ENCODE measurements at regions not wholly inside any gene's neighbourhood (a gene's known extent, or its start where the extent isn't known, plus 50 kb on each side); places are given as distances from the start of the nearest gene placed in this dataset.
A peak's percentile ranks its signal among the peaks of the same experiment; 100 is the strongest.

GRCh38 chr7:66426332-66426731 lies 202.3 kb upstream of the KCTD7 start:
- Histone ChIP-seq H2BK15ac (ENCODE audit: low read depth, low read length) (no peak overlapping the region), H3K56ac (ENCODE audit: extremely low read depth, insufficient read depth, low read length) (no peak overlapping the region), H3K4me2 (ENCODE audit: low read depth, low read length) (no peak overlapping the region), H4K91ac (ENCODE audit: insufficient read depth, low read depth, low read length) (no peak overlapping the region), H3K4me1 (ENCODE audit: control insufficient read depth, insufficient read depth, low read length) (peaks cover 4% of the 10 kb centered on the region; the same call in 1 of the 2 replicates), H3K4me3 (ENCODE audit: insufficient read depth, low read depth, low read length) (no peak overlapping the region), H2BK120ac (ENCODE audit: low read depth, low read length) (no peak overlapping the region), H3K27ac (ENCODE audit: insufficient read depth, low read length) (no peak overlapping the region), H2AK9ac (replicated peaks; ENCODE audit: low read depth, low read length, poor library complexity) (no peak overlapping the region), H3K27me3 (ENCODE audit: control insufficient read depth, insufficient read depth, low read length) (no peaks in the 10 kb centered on the region), H2BK5ac (ENCODE audit: low read depth, low read length, poor library complexity, severe bottlenecking) (no peak overlapping the region), H3K18ac (ENCODE audit: low read depth, low read length) (no peak overlapping the region), H3K9me3 (ENCODE audit: control insufficient read depth, insufficient read depth, low read length) (no peaks in the 10 kb centered on the region), H3K9me1 (ENCODE audit: insufficient read depth, low read length) (0 out of 2 replicates have a peak, but pooled peaks cover 4% of the 10 kb centered on the region), H4K5ac (ENCODE audit: low read depth, low read length) (no peak overlapping the region), H3K14ac (replicated peaks; ENCODE audit: low read depth, low read length) (no peak overlapping the region), H3K23ac (ENCODE audit: low read depth, low read length) (no peak overlapping the region), H4K8ac (ENCODE audit: low read depth in 2 of 2, low read length in 2 of 2) (no peak overlapping the region), H3K4ac (ENCODE audit: low read depth, low read length) (no peak overlapping the region), H3K79me1 (ENCODE audit: low read depth in 1 of 2, low read length in 2 of 2) (no peaks in the 10 kb centered on the region), H3K36me3 (ENCODE audit: control insufficient read depth, insufficient read depth, low read length) (no peaks in the 10 kb centered on the region; the same call in 1 of the 2 replicates), H3K9ac (ENCODE audit: low read depth, low read length) (no peak overlapping the region), H2AK5ac (ENCODE audit: low read depth, low read length) (no peak overlapping the region), H2BK20ac (ENCODE audit: low read depth, low read length) (no peak overlapping the region), H2AFZ (replicated peaks; ENCODE audit: low read length, poor library complexity) (peak overlapping the region; percentile 21), H4K20me1 (ENCODE audit: insufficient read depth, low read length) (no peaks in the 10 kb centered on the region)
- no peak for DNase-seq
- WGBS, 2 experiments (ENCODE audit: extremely low coverage in 2 of 2, insufficient read length in 1 of 2) = 100% methylated on average over 1 of the region's 6 CpGs; no CpG with 5 or more reads in 1 of the 2 experiments
- intact Hi-C loops (cut with micrococcal nuclease) (no loop called here), in situ Hi-C loops (cut with MboI; ENCODE audit: low sequenced_read_pairs) (no loop called here), dilution Hi-C loops (cut with HindIII; ENCODE audit: low sequenced_read_pairs, unreplicated experiment) (no loop called here)
- POLR2A ChIA-PET (ENCODE audit: unreplicated experiment) = no interaction called here
- ATAC-seq (ENCODE audit: low read depth) = no peak
- CTCF ChIA-PET = no interaction called here
- BruUV-seq (replicated peaks) = no TSS peak
- TF ChIP-seq CEBPB (IDR thresholded peaks at IDR 0.05; ENCODE audit: low read depth, low read length) = no peak
- TF ChIP-seq MAZ (IDR thresholded peaks at IDR 0.05; ENCODE audit: borderline replicate concordance, low read depth, low read length) = no peak
- no peak for TF ChIP-seq RAD21 (IDR thresholded peaks at IDR 0.05; ENCODE audit: low read length)
- no peak for TF ChIP-seq RFX5 (IDR thresholded peaks at IDR 0.05; ENCODE audit: low read depth, low read length)
- no peak for TF ChIP-seq BHLHE40 (IDR thresholded peaks at IDR 0.05; ENCODE audit: low read depth, low read length)
- no peak for TF ChIP-seq CHD1 (IDR thresholded peaks at IDR 0.05; ENCODE audit: low read depth, low read length)
- no peak for TF ChIP-seq FOS (IDR thresholded peaks at IDR 0.05; ENCODE audit: low read depth, low read length)
- no peak for TF ChIP-seq NFE2L2 (IDR thresholded peaks at IDR 0.05; ENCODE audit: low read depth, low read length)
- TF ChIP-seq MAFK (IDR thresholded peaks at IDR 0.05; ENCODE audit: low read depth, low read length) = no peak
